ENCODE measurements at regions not wholly inside any gene's neighbourhood (a gene's known extent, or its start where the extent isn't known, plus 50 kb on each side); places are given as distances from the start of the nearest gene placed in this dataset.

GRCh38 chr4:163582703-163583102 is 88.2 kb downstream of the TMA16 start:
- Mint-ChIP-seq H3K4me3 (no peak overlapping the region), H3K9me3 (no peaks in the 10 kb centered on the region), H3K27me3 (ENCODE audit: low read depth in 3 of 3) (no peaks in the 10 kb centered on the region), H3K4me1 (peaks cover 39% of the 10 kb centered on the region), H3K36me3 (peaks cover 69 to 84% of the 10 kb centered on the region in 2 donors), H3K27ac (peak overlapping the region in 4 of 7 donors; percentile 40 to 69 (median 66))
- TF ChIP-seq CTCF (IDR thresholded peaks at IDR 0.05) = no peak
- H3K27ac ChIP-seq (ENCODE audit: low read depth in 1 of 2, low read length in 2 of 2) = peak overlapping the region in 1 of 2 donors; percentile 17
- intact Hi-C loops (cut with micrococcal nuclease) = no loop called here
- no peaks in the 10 kb centered on the region for H3K9me3 ChIP-seq (replicated peaks in 1 of 2; ENCODE audit: control insufficient read depth in 1 of 2, insufficient read depth in 1 of 2, low read length in 2 of 2)
- DNase-seq = no peak
- H3K79me2 ChIP-seq (ENCODE audit: insufficient read depth, low read length) = peaks cover 97% of the 10 kb centered on the region
- H3K4me1 ChIP-seq (ENCODE audit: control insufficient read depth in 1 of 2, insufficient read depth in 2 of 2, low read length in 2 of 2) = peaks cover 4 to 18% of the 10 kb centered on the region in 2 donors
- peaks cover 97% of the 10 kb centered on the region for H4K20me1 ChIP-seq (ENCODE audit: insufficient read depth, low read length)
- no peak overlapping the region for H3K4me3 ChIP-seq (replicated peaks in 1 of 3; ENCODE audit: low read depth in 2 of 3, low read length in 3 of 3)
- no peak overlapping the region for H2AFZ ChIP-seq (ENCODE audit: insufficient read depth, low read depth, low read length, poor library complexity, severe bottlenecking)
- no peak overlapping the region for H3K9ac ChIP-seq (ENCODE audit: insufficient read depth, low read length, poor library complexity, severe bottlenecking)
- no peaks in the 10 kb centered on the region for H3K27me3 ChIP-seq (ENCODE audit: control insufficient read depth in 2 of 2, insufficient read depth in 2 of 2, low read length in 2 of 2)
- no CpG with 5 or more reads among the region's 2 CpGs for WGBS (ENCODE audit: insufficient coverage)
- no peak overlapping the region for H3K4me2 ChIP-seq (replicated peaks; ENCODE audit: extremely low read depth, low read length, poor library complexity, severe bottlenecking)
- H3K36me3 ChIP-seq (replicated peaks in 1 of 2; ENCODE audit: control insufficient read depth in 1 of 2, insufficient read depth in 2 of 2, low read length in 2 of 2) = peaks cover 78 to 89% of the 10 kb centered on the region in 2 donors

GRCh38 chr4:163587867-163588266 is 93.4 kb downstream of the TMA16 start:
- Mint-ChIP-seq H3K27me3 (ENCODE audit: low read depth in 3 of 3) (no peaks in the 10 kb centered on the region), H3K9me3 (peaks cover 2 to 5% (median 5%) of the 10 kb centered on the region in 7 donors), H3K4me1 (peaks cover 49% of the 10 kb centered on the region), H3K36me3 (peaks cover 46 to 63% of the 10 kb centered on the region in 2 donors), H3K27ac (peak overlapping the region in 6 of 7 donors; percentile 79 to 95 (median 86)), H3K4me3 (no peak overlapping the region)
- TF ChIP-seq CTCF (IDR thresholded peaks at IDR 0.05) = peak; percentile 70
- WGBS (ENCODE audit: insufficient coverage) = no CpG with 5 or more reads among the region's 3 CpGs
- H2AFZ ChIP-seq (ENCODE audit: insufficient read depth, low read depth, low read length, poor library complexity, severe bottlenecking) = no peak overlapping the region
- H3K27ac ChIP-seq (ENCODE audit: low read depth in 1 of 2, low read length in 2 of 2) = peak overlapping the region in 1 of 2 donors; percentile 82
- H3K4me1 ChIP-seq (ENCODE audit: control insufficient read depth in 1 of 2, insufficient read depth in 2 of 2, low read length in 2 of 2) = peaks cover 49 to 60% of the 10 kb centered on the region in 2 donors
- DNase-seq = peak; percentile 69 to 83 (median 73)
- H3K27me3 ChIP-seq (ENCODE audit: control insufficient read depth in 2 of 2, insufficient read depth in 2 of 2, low read length in 2 of 2) = no peaks in the 10 kb centered on the region
- H3K4me3 ChIP-seq (replicated peaks in 1 of 3; ENCODE audit: low read depth in 2 of 3, low read length in 3 of 3) = peak overlapping the region in 1 of 3 experiments; percentile 17
- peaks cover 98% of the 10 kb centered on the region for H3K79me2 ChIP-seq (ENCODE audit: insufficient read depth, low read length)
- peaks cover 33 to 41% of the 10 kb centered on the region in 2 donors for H3K36me3 ChIP-seq (replicated peaks in 1 of 2; ENCODE audit: control insufficient read depth in 1 of 2, insufficient read depth in 2 of 2, low read length in 2 of 2)
- H3K9ac ChIP-seq (ENCODE audit: insufficient read depth, low read length, poor library complexity, severe bottlenecking) = no peak overlapping the region
- peaks cover 0 to 3% of the 10 kb centered on the region in 2 donors for H3K9me3 ChIP-seq (replicated peaks in 1 of 2; ENCODE audit: control insufficient read depth in 1 of 2, insufficient read depth in 1 of 2, low read length in 2 of 2)
- H3K4me2 ChIP-seq (replicated peaks; ENCODE audit: extremely low read depth, low read length, poor library complexity, severe bottlenecking) = peak overlapping the region; percentile 8
- H4K20me1 ChIP-seq (ENCODE audit: insufficient read depth, low read length) = peaks cover 93% of the 10 kb centered on the region
- intact Hi-C loops (cut with micrococcal nuclease) = no loop called here

All from CD14-positive monocyte (primary cell).